IPS-11a (cell line): ENCODE measurements at regions not wholly inside any gene's neighbourhood (a gene's known extent, or its start where the extent isn't known, plus 50 kb on each side); places are given as distances from the start of the nearest gene placed in this dataset.

Source experiments
- H3K4me3 ChIP-seq: one replicate; pipeline ENCODE4 v1.5.1; 2013; ENCODE audit warnings: low read depth, low read length, control low read depth

GRCh38 chr12:4108803-4109345, 164.7 kb upstream of the CCND2 start:
- H3K4me3 ChIP-seq: no peak overlapping the region

GRCh38 chr12:4107911-4108697, 165.5 kb upstream of the CCND2 start:
- H3K4me3 ChIP-seq: no peak overlapping the region

GRCh38 chr12:4107436-4107878, 166.1 kb upstream of the CCND2 start:
- H3K4me3 ChIP-seq: no peak overlapping the region

- no peak overlapping the region for H3K4me3 ChIP-seq
Observed at GRCh38 chr12:4106621-4107020, 166.9 kb upstream of the CCND2 start.

GRCh38 chr12:4104722-4105244, 168.8 kb upstream of the CCND2 start:
- H3K4me3 ChIP-seq: no peak overlapping the region

- no peak overlapping the region for H3K4me3 ChIP-seq
Observed at GRCh38 chr12:4099276-4099675, 174.3 kb upstream of the CCND2 start.

GRCh38 chr12:4091016-4091743, 182.4 kb upstream of the CCND2 start:
- H3K4me3 ChIP-seq: no peak overlapping the region

GRCh38 chr12:4089956-4090355, 183.6 kb upstream of the CCND2 start:
- H3K4me3 ChIP-seq: no peak overlapping the region

- H3K4me3 ChIP-seq: no peak overlapping the region
Observed at GRCh38 chr12:4089121-4089606, 184.4 kb upstream of the CCND2 start.

- H3K4me3 ChIP-seq: no peak overlapping the region
Observed at GRCh38 chr12:4088451-4088850, 185.1 kb upstream of the CCND2 start.

- H3K4me3 ChIP-seq: no peak overlapping the region
Observed at GRCh38 chr12:4086481-4086880, 187.1 kb upstream of the CCND2 start.

GRCh38 chr12:4084573-4084972, 189.0 kb upstream of the CCND2 start:
- H3K4me3 ChIP-seq: no peak overlapping the region

GRCh38 chr12:4082809-4083403, 190.7 kb upstream of the CCND2 start:
- H3K4me3 ChIP-seq: no peak overlapping the region

- no peak overlapping the region for H3K4me3 ChIP-seq
Observed at GRCh38 chr12:4080213-4080612, 193.3 kb upstream of the CCND2 start.

GRCh38 chr12:4074129-4074528, 199.4 kb upstream of the CCND2 start:
- H3K4me3 ChIP-seq: no peak overlapping the region

- H3K4me3 ChIP-seq: no peak overlapping the region
Observed at GRCh38 chr12:4069670-4070010, 196.4 kb upstream of the PARP11 start.

GRCh38 chr12:4068981-4069669, 195.9 kb upstream of the PARP11 start:
- H3K4me3 ChIP-seq: no peak overlapping the region

GRCh38 chr12:4064008-4064407, 190.8 kb upstream of the PARP11 start:
- no peak overlapping the region for H3K4me3 ChIP-seq

GRCh38 chr12:4059898-4060568, 186.8 kb upstream of the PARP11 start:
- no peak overlapping the region for H3K4me3 ChIP-seq
